Ecto neural progenitor cell (in vitro differentiated cells): ENCODE measurements at regions not wholly inside any gene's neighbourhood (a gene's known extent, or its start where the extent isn't known, plus 50 kb on each side); places are given as distances from the start of the nearest gene placed in this dataset.
"Not testable (repeated sequence)": the region's sequence is repeated elsewhere in the genome, so short reads cannot be mapped to it uniquely, and the experiment has no call there.

Experiments
- DNase-seq: peaks from one replicate; pipeline ENCODE4 v3.0.0-alpha.2; 2018; ENCODE audit warnings: low spot score

DNA sequence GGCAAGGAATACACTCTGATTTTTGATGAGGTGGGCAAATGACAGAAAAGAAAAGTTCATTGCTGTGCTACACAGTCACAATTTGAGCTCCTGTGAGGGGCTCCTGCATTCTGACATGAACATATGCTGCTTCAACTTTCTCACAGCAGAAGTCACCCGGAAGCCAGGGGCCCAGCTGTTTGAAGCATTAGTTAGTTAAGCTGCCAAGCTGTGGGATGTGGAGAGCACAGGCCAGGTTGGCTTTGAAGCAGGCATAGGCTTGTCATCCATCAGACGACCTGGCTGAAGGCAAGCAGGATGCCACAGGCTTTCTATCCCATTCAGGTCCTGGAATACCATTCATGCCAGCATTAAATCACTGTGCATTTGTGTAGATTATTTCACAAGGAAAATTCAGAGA lies 63.1 kb downstream of the MTNR1B start:
- DNase-seq, result no peak

DNA sequence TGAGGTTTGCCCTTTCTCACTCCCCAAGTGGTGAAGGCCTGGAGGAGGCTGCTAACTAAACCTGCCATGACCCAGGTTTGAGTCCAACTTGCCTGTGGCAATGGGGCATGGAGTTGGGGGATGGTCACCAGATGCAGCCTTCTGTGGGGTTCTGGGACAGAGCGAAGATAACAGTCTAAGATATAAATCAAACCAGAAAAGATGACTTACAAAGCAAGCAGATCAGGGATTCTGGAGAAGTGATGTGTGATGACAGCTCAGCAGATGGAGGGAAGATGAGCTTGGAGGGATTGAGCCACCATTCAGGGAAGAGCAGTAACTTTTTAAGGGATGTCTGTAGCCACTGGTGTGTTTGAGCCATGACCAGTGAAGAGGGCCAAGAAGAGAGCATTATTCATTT lies 63.6 kb downstream of the MTNR1B start:
- DNase-seq, result no peak

DNA sequence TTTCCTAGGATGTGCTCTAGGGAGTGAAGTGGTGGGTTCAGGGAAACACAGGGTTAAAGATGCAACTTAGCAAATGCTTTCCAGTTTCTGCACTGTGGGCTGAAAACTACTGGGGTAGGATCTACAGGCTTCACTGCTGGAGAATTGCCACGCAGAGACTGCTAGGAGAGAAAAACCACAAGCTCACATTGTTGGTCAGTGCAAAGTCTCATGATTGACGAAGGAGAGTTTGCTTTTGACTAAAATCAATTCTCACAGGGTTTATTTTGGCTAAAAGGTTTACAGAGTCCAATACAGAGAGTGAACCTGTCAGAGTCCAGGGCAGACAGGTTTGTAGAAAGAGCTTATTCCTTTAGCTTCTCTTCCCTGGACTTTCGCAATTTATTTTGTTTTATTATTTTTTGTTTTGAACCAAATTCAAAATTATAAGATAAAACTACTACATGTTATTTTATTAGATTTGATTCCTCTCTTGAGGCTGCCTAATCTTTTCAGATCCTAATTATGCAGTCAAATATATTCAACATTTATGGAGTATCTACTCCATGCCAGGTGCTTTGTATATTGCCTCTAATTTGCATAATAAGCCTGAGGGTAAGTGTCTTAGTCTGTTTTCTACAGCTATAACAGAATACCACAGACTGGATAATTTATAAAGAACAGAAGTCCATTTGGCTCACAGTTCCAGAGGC lies 64.7 kb downstream of the MTNR1B start:
- DNase-seq, result no peak

DNA sequence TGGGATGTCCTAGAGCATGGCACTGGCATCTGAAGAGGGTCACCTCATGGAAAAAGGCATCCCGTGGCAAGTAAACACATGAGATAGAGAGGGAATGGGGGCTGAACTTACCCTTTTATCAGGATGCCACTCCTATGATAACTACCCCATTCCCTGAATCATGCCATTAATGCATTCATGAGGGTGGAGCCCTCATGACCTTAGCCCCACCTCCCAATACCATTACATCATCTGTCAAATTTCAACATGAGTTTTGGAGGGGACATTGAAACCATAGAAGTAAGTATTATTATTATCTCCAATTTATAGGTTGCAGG lies 65.2 kb downstream of the MTNR1B start:
- DNase-seq, result no peak

DNA sequence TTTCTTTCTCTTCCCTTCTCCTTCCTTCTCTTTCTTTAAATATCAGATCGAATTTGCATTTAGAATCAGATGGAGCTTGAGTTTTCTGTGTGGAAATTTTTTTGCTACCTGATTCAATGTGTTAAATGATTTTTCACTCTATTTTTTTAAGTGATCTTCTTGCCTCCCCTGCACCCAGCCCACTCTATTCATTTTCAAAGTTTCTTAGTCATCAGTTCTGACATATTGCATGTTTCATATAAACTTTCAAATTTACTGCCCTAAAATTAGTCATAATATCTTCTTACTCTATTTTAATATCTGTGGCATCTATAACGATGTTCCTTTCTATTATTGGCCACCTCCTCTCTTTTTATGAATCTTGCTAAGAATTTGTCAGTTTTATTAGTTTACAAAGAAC lies 69.1 kb downstream of the MTNR1B start:
- no peak for DNase-seq

DNA sequence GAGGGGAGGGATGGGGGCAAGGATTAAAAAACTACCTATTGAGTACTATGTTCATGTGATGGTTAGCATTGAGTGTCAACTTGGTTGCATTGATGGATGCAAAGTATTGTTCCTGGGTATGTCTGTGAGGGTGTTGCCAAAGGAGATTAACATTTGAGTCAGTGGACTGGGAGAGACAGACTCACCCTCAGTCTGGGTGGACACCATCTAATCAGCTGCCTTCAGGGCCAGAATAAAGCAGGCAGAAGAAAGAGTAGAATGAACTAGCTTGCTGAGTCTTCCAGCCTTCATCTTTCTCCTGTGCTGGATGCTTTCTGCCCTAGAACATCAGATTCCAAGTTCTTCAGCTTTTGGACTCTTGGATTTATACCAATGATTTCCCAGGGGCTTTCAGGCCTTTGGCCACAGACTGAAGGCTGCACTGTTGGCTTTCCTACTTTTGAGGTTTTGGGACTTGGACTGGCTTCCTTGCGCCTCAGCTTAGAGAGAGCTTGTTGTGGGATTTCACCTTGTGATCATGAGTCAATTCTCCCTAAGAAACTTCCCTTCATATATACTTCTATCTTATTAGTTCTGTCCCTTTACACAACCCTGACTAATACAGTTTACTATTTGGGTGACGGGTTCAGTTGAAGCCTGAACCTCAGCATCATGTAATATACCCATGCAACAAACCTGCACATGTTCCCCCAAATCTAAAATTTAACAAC lies 70.2 kb downstream of the MTNR1B start:
- DNase-seq, result no peak

DNA sequence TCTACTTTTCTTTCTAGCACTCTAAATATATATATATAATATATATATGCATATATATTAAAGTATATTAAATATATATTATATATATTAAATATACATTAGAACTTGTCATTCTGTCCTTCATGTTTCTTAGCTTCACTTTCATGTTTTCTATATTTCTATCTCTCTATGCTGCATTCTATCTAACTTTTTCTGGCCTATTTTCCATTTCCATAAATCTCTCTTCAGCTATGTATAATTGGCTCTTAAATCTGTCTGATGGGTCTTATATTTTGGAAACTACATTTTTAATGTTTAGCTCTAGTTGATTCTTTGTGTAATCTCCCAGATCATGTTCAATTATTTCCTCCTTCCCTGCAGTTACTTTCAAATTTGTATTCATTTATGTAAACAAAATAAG lies 72.2 kb downstream of the MTNR1B start:
- DNase-seq, result no peak

DNA sequence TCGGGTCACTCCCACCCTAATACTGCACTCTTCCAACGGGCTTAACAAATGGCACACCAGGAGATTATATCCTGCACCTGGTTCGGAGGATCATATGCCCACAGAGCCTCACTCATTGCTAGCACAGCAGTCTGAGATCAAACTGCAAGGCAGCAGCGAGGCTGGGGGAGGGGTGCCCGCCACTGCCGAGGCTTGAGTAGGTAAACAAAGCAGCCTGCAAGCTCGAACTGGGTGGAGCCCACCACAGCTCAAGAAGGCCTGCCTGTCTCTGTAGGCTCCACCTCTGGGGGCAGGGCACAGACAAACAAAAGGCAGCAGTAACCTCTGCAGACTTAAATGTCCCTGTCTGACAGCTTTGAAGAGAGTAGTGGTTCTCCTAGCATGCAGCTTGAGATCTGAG lies 73.7 kb downstream of the MTNR1B start:
- DNase-seq, result not testable (repeated sequence)

DNA sequence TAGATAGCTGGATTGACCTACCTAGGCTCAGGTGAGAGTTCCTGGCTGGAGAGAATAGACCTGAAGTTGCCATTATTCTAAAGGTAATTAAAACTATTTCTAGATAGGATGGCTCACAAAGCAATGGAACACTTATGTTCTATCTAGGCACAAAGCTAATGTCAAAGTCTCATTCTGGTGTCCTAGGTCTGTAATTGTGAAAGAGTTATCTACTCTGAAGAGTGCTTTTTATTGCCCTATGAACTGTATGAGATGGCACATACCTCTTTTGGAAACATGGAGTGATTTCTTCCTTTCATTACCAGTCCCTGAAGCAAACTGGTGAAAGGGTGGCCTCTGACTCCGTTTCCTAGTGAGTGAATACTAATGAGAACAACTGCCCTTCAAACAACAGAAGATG lies 80.3 kb downstream of the MTNR1B start:
- DNase-seq, result no peak

DNA sequence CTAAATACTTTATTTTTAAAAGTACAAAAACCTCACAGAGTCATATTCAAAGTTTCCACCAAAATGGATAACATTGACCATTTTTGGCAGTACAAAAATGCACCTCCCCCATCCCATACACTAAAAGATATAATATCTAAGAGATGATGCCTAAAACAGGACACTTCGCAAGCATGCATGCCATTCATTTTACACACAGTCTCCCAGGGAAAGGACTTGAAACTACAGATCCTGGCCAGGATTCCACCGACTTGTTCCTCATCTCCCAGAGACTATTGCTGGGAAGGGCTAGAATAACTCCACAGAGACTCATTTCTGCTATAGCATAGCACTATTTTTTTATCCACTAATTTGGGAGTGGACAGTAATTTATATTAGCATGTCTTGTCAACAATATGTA lies 81.7 kb downstream of the MTNR1B start:
- no peak for DNase-seq

DNA sequence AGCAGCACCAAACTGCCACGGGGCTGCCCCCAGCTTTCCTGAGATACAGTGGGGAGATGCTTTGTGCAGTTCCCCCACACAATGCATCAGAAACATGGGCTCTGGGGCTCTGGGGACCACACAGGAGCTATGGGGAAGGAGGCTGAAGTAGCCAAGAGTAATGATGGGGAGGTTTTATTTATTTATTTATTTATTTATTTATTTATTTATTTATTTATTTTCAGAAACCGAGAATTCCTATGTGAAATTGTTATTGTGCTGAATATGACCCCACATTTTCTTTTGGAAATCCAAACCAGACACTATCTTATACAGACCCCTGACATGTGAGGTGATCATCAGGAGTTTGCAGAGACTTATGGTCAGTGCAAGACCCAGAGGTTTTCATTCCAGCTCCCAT lies 84.4 kb downstream of the MTNR1B start:
- no peak for DNase-seq

DNA sequence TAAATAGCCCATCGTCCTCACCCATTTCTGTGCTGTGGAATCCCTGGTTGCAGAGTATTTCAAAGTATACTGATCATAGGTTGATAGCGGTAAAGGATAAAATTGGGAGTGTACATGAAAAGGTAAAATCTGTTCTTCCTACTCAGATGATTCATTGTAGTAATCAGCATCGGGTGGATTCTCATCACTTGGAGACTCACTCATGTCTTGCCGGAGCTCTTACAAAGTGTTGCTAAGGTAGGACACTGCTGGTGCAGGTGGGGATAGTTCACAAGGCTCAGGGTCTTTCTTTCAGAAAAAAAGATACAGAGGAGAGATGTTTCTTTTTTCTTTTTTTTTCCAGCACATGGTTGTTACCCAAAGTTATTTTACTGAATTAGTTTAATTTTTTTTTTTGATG lies 84.8 kb downstream of the MTNR1B start:
- no peak for DNase-seq

DNA sequence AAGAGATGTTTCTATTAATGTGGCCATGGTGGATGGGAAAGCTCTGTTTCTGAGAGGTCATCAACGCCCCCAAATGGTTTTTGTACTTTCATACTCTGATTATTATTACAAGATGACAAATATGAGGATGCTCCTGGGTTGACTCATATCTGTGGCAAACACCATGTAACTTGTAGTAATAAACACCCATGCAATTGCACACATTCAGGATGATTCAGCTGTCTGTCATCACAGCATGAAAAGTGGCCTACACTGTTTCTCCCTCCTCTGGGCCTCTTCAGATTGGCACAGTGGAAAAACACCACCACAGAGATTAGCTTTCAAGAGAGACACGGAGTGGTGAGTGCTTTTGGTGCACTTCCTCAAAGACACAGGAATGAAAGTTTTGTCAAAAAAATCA lies 85.4 kb downstream of the MTNR1B start:
- no peak for DNase-seq

DNA sequence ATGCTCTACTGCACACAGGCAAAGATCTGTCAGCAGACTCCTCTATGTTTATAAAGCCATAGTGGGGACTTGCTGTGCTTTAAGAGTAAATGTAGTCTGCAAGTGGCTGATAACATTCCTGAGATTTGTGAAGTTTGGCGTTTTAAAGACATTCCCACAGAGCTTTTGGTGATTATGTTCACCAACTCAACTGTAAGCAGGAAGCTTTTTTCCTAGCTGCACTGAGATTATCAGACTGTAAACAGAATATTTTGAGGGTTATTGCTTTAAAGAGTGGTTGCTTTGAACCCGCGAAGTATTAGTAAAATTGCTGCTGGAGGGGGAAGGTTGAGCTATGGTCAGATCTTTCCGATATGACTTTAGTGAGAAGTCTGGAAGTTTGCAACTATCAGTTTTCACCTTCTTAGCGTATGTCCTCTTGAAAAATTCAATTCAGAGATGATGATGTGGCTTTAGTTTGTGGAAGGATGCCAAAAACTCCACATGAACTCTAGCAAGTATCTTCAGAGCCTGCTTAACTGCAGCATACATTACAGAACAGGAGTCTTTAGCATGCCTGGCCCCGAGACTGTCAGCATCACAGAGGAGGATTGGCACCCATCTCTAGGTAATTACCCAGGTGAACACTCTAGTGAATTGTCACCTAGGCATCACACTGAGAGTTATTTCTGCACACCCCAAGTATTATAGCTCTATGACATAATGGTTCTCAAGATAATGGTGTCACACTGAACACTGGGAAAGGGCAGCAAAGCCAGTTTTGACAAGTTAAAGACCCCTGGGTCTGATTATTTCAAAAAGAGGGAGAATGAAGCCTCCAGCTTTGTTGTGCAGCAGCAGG lies 89.9 kb downstream of the MTNR1B start:
- DNase-seq, result no peak

DNA sequence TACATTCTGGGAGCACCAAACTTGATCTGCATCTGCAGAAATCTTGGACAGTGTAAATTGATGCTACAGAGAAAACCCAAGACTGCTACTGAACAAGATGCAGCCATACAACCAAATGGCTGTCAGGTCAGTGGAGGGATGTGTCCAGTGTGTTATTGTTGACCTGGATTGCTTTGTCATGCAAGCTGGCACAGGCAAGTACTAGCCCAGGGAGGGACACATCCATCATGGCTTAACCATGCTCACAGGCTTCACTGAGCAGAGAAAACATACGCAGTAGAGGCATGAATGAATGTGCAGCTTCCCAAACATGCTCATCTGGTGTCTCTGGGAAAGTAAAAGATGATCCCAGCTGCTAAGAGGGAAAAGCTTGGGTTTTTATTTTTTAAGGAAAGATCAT lies 93.6 kb downstream of the MTNR1B start:
- no peak for DNase-seq

DNA sequence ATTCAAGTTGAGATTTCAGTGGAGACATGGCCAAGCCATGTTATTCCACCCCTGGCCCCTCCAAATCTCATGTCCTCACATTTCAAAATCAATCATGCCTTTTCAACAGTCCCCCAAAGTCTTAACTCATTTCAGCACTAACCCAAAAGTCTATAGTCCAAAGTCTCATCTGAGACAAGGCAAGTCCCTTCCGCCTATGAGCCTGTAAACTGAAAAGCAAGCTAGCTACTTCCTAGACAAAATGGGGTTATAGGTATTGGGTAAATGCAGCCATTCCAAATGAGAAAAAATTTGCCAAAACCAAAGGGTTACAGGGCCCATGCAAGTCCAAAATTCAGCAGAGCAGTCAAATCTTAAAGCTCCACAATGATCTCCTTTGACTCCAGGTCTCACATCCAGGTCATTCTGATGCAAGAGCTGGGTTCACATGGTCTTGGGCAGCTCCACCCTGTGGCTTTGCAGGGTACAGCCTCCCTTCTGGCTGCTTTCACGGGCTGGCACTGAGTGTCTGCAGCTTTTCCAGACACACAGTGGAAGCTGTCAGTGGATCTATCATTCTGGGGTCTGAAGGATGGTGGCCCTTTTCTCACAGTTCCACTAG lies 95.7 kb downstream of the MTNR1B start:
- DNase-seq, result not testable (repeated sequence)

DNA sequence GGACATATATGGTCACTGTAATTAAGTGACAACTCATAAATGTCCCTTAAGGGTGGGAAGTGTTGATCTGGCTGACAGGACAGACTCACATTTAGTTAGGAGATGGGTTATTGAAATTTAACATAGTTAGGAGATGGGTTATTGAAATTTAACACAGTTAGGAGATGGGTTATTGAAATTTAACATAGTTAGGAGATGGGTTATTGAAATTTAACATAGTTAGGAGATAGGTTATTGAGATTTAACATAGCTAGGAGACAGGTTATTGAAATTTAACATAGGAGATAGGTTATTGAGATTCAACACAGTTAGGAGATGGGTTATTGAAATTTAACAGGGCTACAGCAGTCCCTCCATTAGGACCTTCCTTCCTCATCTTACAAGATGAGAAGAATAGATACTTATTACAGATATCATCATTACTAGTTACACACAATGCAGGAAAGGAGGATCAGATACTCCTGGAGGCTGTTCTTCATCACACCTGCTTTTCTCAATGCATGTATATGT lies 98.5 kb downstream of the MTNR1B start:
- DNase-seq, result no peak

DNA sequence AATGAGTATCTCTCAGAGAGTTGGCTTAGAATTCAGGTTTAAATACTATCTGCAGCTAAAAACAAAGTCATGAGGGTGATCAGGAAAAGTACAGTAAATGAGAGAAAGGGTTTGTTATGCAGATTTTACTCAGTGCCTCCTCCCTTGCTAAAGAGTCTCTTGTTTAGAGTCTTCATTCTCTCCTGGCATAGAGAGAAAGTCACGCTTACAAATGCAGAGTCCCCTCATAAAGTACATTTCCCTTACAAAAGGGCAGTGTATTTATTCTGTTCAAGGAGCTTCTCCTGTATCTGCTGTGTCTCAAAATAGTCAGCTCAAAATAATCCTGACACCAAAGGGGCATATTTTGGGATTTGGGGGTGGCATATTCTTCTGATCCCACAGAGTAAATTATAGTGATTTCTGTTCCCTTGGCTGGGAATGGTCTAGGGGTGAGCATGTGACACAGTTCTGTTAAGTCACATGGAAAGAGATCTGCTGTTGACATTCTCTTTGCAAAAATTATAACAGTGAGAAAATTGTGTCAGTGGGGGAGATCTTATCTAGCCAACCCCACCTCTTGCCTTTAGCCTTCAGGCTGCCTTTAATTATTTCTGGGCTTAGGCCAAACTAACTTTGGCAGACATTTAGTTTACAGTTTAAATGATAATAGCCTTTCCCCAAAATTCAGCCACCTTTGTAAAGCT lies 102.9 kb downstream of the MTNR1B start:
- no peak for DNase-seq

DNA sequence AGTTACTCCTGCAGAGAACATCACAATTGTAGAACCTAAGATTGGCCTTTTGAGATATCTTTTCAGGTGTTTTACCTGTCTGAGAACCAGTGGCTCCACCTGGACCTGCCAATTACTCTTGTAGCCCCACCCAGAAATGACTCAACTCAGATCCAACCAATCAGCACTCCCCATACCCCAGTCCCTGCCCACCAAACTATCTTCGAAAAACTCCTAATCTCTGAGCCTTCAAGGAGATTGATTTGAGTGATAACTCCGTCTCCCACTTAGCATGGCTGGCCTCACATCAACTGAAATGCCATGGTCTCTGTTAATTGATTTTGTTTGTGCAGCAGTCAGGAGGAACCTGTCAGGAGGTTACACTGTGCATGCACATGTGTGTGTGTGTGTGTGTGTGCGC lies 103.6 kb downstream of the MTNR1B start:
- DNase-seq, result no peak

DNA sequence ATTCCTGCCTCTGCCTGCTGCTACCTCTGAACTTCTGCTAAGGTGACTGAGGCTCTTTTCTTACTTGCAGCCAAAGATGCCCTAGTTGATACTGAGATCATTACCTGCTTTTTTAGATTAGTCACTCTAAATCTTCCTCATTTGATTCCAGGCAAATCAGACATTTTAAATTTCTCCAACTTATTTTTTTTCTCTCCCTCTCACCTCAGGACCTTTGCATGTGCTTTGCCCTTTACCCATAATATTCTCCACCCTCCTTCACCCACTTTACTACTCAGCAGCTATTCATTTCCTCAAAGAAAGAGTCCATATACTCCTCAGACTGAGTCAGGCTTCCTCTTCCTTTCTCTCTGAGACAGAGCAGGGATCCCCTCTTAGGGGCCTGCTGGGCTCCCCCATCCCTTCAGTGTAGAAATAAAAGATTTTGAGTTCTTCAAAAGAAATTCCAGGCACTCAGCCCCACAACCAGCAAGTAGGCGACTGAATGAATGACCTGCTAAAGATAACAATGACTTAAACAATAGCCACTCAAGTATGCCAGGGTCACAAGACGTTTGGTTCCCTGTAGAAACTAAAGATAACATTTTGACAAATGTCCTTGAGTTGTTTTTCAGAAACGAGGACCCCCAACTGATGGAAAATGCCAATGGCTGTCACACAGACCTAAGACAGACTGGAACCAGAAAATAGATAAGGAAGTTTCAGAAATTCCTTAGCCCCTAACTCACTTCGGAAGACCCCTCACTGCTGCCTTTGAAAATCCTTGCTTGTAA lies 104.2 kb downstream of the MTNR1B start:
- DNase-seq, result no peak

DNA sequence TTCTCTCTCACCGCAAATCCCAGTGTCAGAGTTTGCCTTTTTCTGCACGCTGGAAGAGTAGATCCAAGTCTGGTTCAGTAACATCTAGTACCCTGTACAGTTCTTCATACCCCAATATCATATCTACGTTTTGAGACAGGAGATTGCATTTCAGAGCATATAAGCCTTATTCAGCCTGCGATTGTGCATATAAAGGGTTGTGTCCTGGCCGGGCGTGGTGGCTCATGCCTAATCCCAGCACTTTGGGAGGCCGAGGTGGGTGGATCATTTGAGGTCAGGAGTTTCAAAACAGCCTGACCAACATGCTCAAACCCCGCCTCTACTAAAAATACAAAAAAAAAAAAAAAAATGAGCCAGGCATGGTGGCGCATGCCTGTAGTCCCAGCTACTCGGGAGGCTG lies 104.9 kb downstream of the MTNR1B start:
- no peak for DNase-seq
